H9 (cell line): ENCODE measurements at regions not wholly inside any gene's neighbourhood (a gene's known extent, or its start where the extent isn't known, plus 50 kb on each side); places are given as distances from the start of the nearest gene placed in this dataset.

Experiments
- DNase-seq: peaks from one replicate; pipeline ENCODE4 v3.0.0-alpha.2; 2017
- H2AFZ ChIP-seq: one replicate; pipeline ENCODE4 v1.6.1; 2013; ENCODE audit warnings: mild to moderate bottlenecking, low read length, control low read depth, moderate library complexity
- H2AK5ac ChIP-seq: 2 replicates; pipeline ENCODE4 v1.6.1; 2013; ENCODE audit warnings: low read length, control low read depth, mixed read lengths; ENCODE audit not compliant: insufficient read length
- H2BK120ac ChIP-seq: one replicate; pipeline ENCODE4 v1.6.1; 2013; ENCODE audit warnings: low read depth, mild to moderate bottlenecking, low read length, control low read depth, inconsistent platforms; ENCODE audit not compliant: poor library complexity, severe bottlenecking
- H2BK12ac ChIP-seq: 2 replicates; pipeline ENCODE4 v1.6.1; 2013; ENCODE audit warnings: low read length, control low read depth, mixed read lengths, low read depth; ENCODE audit not compliant: insufficient read length
- H2BK15ac ChIP-seq: 2 replicates; pipeline ENCODE4 v1.6.1; 2013; ENCODE audit warnings: low read depth, low read length, control low read depth
- H2BK20ac ChIP-seq: one replicate; pipeline ENCODE4 v1.6.1; 2013; ENCODE audit warnings: low read depth, mild to moderate bottlenecking, low read length, control low read depth, inconsistent platforms; ENCODE audit not compliant: poor library complexity, severe bottlenecking
- H2BK5ac ChIP-seq: 2 replicates; pipeline ENCODE4 v1.6.1; 2013; ENCODE audit warnings: low read length, control low read depth, mixed read lengths; ENCODE audit not compliant: insufficient read length
- H3K14ac ChIP-seq: 2 replicates; pipeline ENCODE4 v1.6.1; 2013; ENCODE audit warnings: low read length, control low read depth; ENCODE audit not compliant: insufficient read depth
- H3K18ac ChIP-seq: 2 replicates; pipeline ENCODE4 v1.6.1; 2013; ENCODE audit warnings: low read depth, mild to moderate bottlenecking, mixed read lengths, low read length, control low read depth; ENCODE audit not compliant: insufficient read length
- H3K23ac ChIP-seq: 2 replicates; pipeline ENCODE4 v1.6.1; 2013; ENCODE audit warnings: low read length, control low read depth, mixed read lengths, low read depth; ENCODE audit not compliant: insufficient read length
- H3K23me2 ChIP-seq: 2 replicates; pipeline ENCODE4 v1.6.1; 2013; ENCODE audit warnings: low read depth, mild to moderate bottlenecking, mixed read lengths, low read length, control low read depth; ENCODE audit not compliant: insufficient read length, poor library complexity, severe bottlenecking
- H3K27ac ChIP-seq: 2 replicates; pipeline ENCODE4 v1.5.1; 2013; ENCODE audit warnings: low read length, control low read depth, mixed read lengths, low read depth; ENCODE audit not compliant: insufficient read length
- H3K27me3 ChIP-seq: 2 replicates; pipeline ENCODE4 v1.6.1; 2013; ENCODE audit warnings: low read length, control low read depth, inconsistent platforms; ENCODE audit not compliant: insufficient read depth
- H3K4ac ChIP-seq: 2 replicates; pipeline ENCODE4 v1.6.1; 2013; ENCODE audit warnings: low read depth, mild to moderate bottlenecking, control low read depth, inconsistent platforms, low read length, moderate library complexity
- H3K4me1 ChIP-seq: 2 replicates; pipeline ENCODE4 v1.6.1; 2013; ENCODE audit warnings: low read length, control low read depth, inconsistent platforms; ENCODE audit not compliant: insufficient read depth
- H3K4me2 ChIP-seq: 2 replicates; pipeline ENCODE4 v1.6.1; 2013; ENCODE audit warnings: low read length, control low read depth, mixed read lengths; ENCODE audit not compliant: insufficient read length, insufficient read depth
- H3K56ac ChIP-seq: 2 replicates; pipeline ENCODE4 v1.6.1; 2013; ENCODE audit warnings: low read depth, mild to moderate bottlenecking, mixed read lengths, low read length, control low read depth; ENCODE audit not compliant: insufficient read length
- H3K79me1 ChIP-seq: 2 replicates; pipeline ENCODE4 v1.6.1; 2013; ENCODE audit warnings: low read depth, mild to moderate bottlenecking, moderate library complexity, low read length, control low read depth, inconsistent platforms; ENCODE audit not compliant: insufficient read depth, poor library complexity, severe bottlenecking
- H3K79me2 ChIP-seq: 2 replicates; pipeline ENCODE4 v1.6.1; 2013; ENCODE audit warnings: low read length, control low read depth, inconsistent platforms; ENCODE audit not compliant: insufficient read depth
- H3K9ac ChIP-seq: 2 replicates; pipeline ENCODE4 v1.6.1; 2013; ENCODE audit warnings: low read length, control low read depth, mixed read lengths; ENCODE audit not compliant: insufficient read length; ENCODE audit errors: extremely low read depth
- H3K9me3 ChIP-seq: one replicate; pipeline ENCODE4 v1.6.1; 2013; ENCODE audit warnings: low read depth, low read length, inconsistent platforms; ENCODE audit not compliant: control insufficient read depth
- H3T11ph ChIP-seq: one replicate; pipeline ENCODE4 v1.6.1; 2013; ENCODE audit warnings: mild to moderate bottlenecking, low read length, control low read depth, inconsistent platforms
- H4K20me1 ChIP-seq: one replicate; pipeline ENCODE4 v1.6.1; 2013; ENCODE audit not compliant: control insufficient read depth, insufficient read length, insufficient read depth
- H4K5ac ChIP-seq: 2 replicates; pipeline ENCODE4 v1.6.1; 2013; ENCODE audit warnings: low read depth, mild to moderate bottlenecking, mixed read lengths, low read length, control low read depth; ENCODE audit not compliant: insufficient read length
- H4K8ac ChIP-seq: replicated peaks from 2 replicates; pipeline ENCODE4 v1.6.1; 2013; ENCODE audit warnings: low read length, control low read depth, mixed read lengths, low read depth; ENCODE audit not compliant: insufficient read length
- H4K91ac ChIP-seq: 2 replicates; pipeline ENCODE4 v1.6.1; 2013; ENCODE audit warnings: low read depth, mild to moderate bottlenecking, moderate library complexity, mixed read lengths, low read length, control low read depth; ENCODE audit not compliant: insufficient read length
- H3K27ac Mint-ChIP-seq, 3 experiments: 2 replicates in 2 of 3; 3 replicates in 1 of 3; pipeline ENCODE4 v1.8.0; 2020 to 2021; ENCODE audit warnings: mixed read lengths in 3 of 3, mild to moderate bottlenecking in 1 of 3, moderate library complexity in 1 of 3
- H3K27me3 Mint-ChIP-seq: 2 replicates; pipeline ENCODE4 v1.8.0; 2021; ENCODE audit warnings: low read depth, mild to moderate bottlenecking, moderate library complexity, mixed read lengths
- H3K36me3 Mint-ChIP-seq, 3 experiments: 2 replicates in 2 of 3; 3 replicates in 1 of 3; pipeline ENCODE4 v1.8.0; 2020 to 2021; ENCODE audit warnings: low read depth in 3 of 3, mixed read lengths in 3 of 3; ENCODE audit not compliant: insufficient read depth in 1 of 3
- H3K4me1 Mint-ChIP-seq, 2 experiments: 2 replicates each; pipeline ENCODE4 v1.8.0; 2020; ENCODE audit warnings: mixed read lengths in 2 of 2
- H3K4me3 Mint-ChIP-seq, 2 experiments: 2 replicates in 1 of 2; 3 replicates in 1 of 2; pipeline ENCODE4 v1.8.0; 2020 to 2021; ENCODE audit warnings: mild to moderate bottlenecking in 2 of 2, mixed read lengths in 2 of 2, moderate library complexity in 1 of 2
- H3K9me3 Mint-ChIP-seq, 2 experiments: 2 replicates in 1 of 2; 3 replicates in 1 of 2; pipeline ENCODE4 v1.8.0; 2020; ENCODE audit warnings: mild to moderate bottlenecking in 2 of 2, mixed read lengths in 2 of 2, moderate library complexity in 1 of 2
- CTCF ChIP-seq: fragments of 200-600 bp; sonication (generic); conservative IDR thresholded peaks from 3 replicates; pipeline ENCODE4 v1.8.0; 2021; ENCODE audit warnings: antibody characterized with exemption, mild to moderate bottlenecking
- WGBS: extraction: QIAGEN DNeasy Blood & Tissue Kit; methylation state at CpG from one replicate; pipeline ENCODE4 v1.1.7; 2013; ENCODE audit warnings: missing lambda C conversion rate, low lambda C conversion rate, mixed read lengths; ENCODE audit not compliant: insufficient read length; ENCODE audit errors: extremely low coverage; 5-methylcytosine and 5-hydroxymethylcytosine counted together

GRCh38 chr7:125971656-125972055 is 1042.0 kb upstream of the POT1 start:
- H3K79me2 ChIP-seq = peaks cover 2% of the 10 kb centered on the region; the same call in 1 of the 2 replicates
- no peaks in the 10 kb centered on the region for H4K20me1 ChIP-seq
- H3K14ac ChIP-seq = no peak overlapping the region
- Mint-ChIP-seq H3K4me1 (no peaks in the 10 kb centered on the region), H3K4me3 (no peak overlapping the region), H3K27me3 (no peaks in the 10 kb centered on the region), H3K9me3 (no peaks in the 10 kb centered on the region), H3K27ac (no peak overlapping the region), H3K36me3 (peaks cover 1 to 14% (median 2%) of the 10 kb centered on the region in 3 experiments; a peak in 4 of 7 replicates)
- no peak overlapping the region for H4K91ac ChIP-seq
- no peak overlapping the region for H3K4ac ChIP-seq
- no peaks in the 10 kb centered on the region for H3K27me3 ChIP-seq
- H3K27ac ChIP-seq = no peak overlapping the region
- no peak overlapping the region for H2BK20ac ChIP-seq
- H3K9me3 ChIP-seq = no peaks in the 10 kb centered on the region
- H3T11ph ChIP-seq = no peak overlapping the region
- H3K23me2 ChIP-seq = no peaks in the 10 kb centered on the region
- no peak overlapping the region for H3K23ac ChIP-seq
- no peak overlapping the region for H4K8ac ChIP-seq
- H3K18ac ChIP-seq = no peak overlapping the region
- no peak for DNase-seq
- H2AK5ac ChIP-seq = no peak overlapping the region
- no peak overlapping the region for H2BK120ac ChIP-seq
- no peaks in the 10 kb centered on the region for H3K4me1 ChIP-seq
- no peak for TF ChIP-seq CTCF
- no peaks in the 10 kb centered on the region for H3K79me1 ChIP-seq
- WGBS = no CpG with 5 or more reads among the region's 2 CpGs
- no peak overlapping the region for H2BK12ac ChIP-seq
- no peak overlapping the region for H2BK15ac ChIP-seq
- no peak overlapping the region for H3K4me2 ChIP-seq
- H3K56ac ChIP-seq = no peak overlapping the region
- no peak overlapping the region for H2AFZ ChIP-seq
- no peak overlapping the region for H2BK5ac ChIP-seq
- H4K5ac ChIP-seq = no peak overlapping the region
- H3K9ac ChIP-seq = no peak overlapping the region
